ENCODE measurements at regions not wholly inside any gene's neighbourhood (a gene's known extent, or its start where the extent isn't known, plus 50 kb on each side); places are given as distances from the start of the nearest gene placed in this dataset.

GRCh38 chr9:11946531-11946930, 746.7 kb upstream of the TYRP1 start:
- Mint-ChIP-seq H3K27ac (no peak overlapping the region), H3K36me3 (ENCODE audit: low read depth) (no peaks in the 10 kb centered on the region)
- DNase-seq: no peak

GRCh38 chr9:11962327-11962726, 730.9 kb upstream of the TYRP1 start:
- Mint-ChIP-seq H3K4me3 (no peak overlapping the region), H3K4me1 (no peaks in the 10 kb centered on the region), H3K27me3 (ENCODE audit: low read depth, poor library complexity) (no peaks in the 10 kb centered on the region), H3K9me3 (peaks cover 3% of the 10 kb centered on the region), H3K36me3 (ENCODE audit: low read depth) (no peaks in the 10 kb centered on the region), H3K27ac (no peak overlapping the region)
- no peak for TF ChIP-seq CTCF (IDR thresholded peaks at IDR 0.05)
- no peak for DNase-seq

More at GRCh38 chr9:11946531-11946930, 746.7 kb upstream of the TYRP1 start:
- H3K4me1 Mint-ChIP-seq: no peaks in the 10 kb centered on the region
- no peaks in the 10 kb centered on the region for H3K27me3 Mint-ChIP-seq (ENCODE audit: low read depth, poor library complexity)
- H3K4me3 Mint-ChIP-seq: no peak overlapping the region
- peaks cover 7% of the 10 kb centered on the region for H3K9me3 Mint-ChIP-seq
- no peak for TF ChIP-seq CTCF (IDR thresholded peaks at IDR 0.05)

- H3K27ac Mint-ChIP-seq: no peak overlapping the region
- H3K27me3 Mint-ChIP-seq (ENCODE audit: low read depth, poor library complexity): no peaks in the 10 kb centered on the region
- no peaks in the 10 kb centered on the region for H3K9me3 Mint-ChIP-seq
- no peaks in the 10 kb centered on the region for H3K36me3 Mint-ChIP-seq (ENCODE audit: low read depth)
- no peaks in the 10 kb centered on the region for H3K4me1 Mint-ChIP-seq
- TF ChIP-seq CTCF (IDR thresholded peaks at IDR 0.05): no peak
- no peak for DNase-seq
- no peak overlapping the region for H3K4me3 Mint-ChIP-seq
These were observed 726.4 kb upstream of the TYRP1 start for GRCh38 chr9:11966786-11967185.

GRCh38 chr9:11968631-11969030, 724.6 kb upstream of the TYRP1 start:
- no peaks in the 10 kb centered on the region for H3K36me3 Mint-ChIP-seq (ENCODE audit: low read depth)
- no peaks in the 10 kb centered on the region for H3K4me1 Mint-ChIP-seq
- H3K27ac Mint-ChIP-seq: no peak overlapping the region
- no peak for TF ChIP-seq CTCF (IDR thresholded peaks at IDR 0.05)
- H3K27me3 Mint-ChIP-seq (ENCODE audit: low read depth, poor library complexity): no peaks in the 10 kb centered on the region
- no peaks in the 10 kb centered on the region for H3K9me3 Mint-ChIP-seq
- no peak for DNase-seq
- H3K4me3 Mint-ChIP-seq: no peak overlapping the region

- H3K9me3 Mint-ChIP-seq: no peaks in the 10 kb centered on the region
- no peaks in the 10 kb centered on the region for H3K36me3 Mint-ChIP-seq (ENCODE audit: low read depth)
- no peak overlapping the region for H3K4me3 Mint-ChIP-seq
- DNase-seq: no peak
- TF ChIP-seq CTCF (IDR thresholded peaks at IDR 0.05): no peak
- no peaks in the 10 kb centered on the region for H3K27me3 Mint-ChIP-seq (ENCODE audit: low read depth, poor library complexity)
- no peaks in the 10 kb centered on the region for H3K4me1 Mint-ChIP-seq
- H3K27ac Mint-ChIP-seq: no peak overlapping the region
These were observed 720.2 kb upstream of the TYRP1 start for GRCh38 chr9:11973011-11973410.

- Mint-ChIP-seq H3K27ac (no peak overlapping the region), H3K9me3 (no peaks in the 10 kb centered on the region), H3K27me3 (ENCODE audit: low read depth, poor library complexity) (no peaks in the 10 kb centered on the region), H3K4me1 (no peaks in the 10 kb centered on the region), H3K4me3 (no peak overlapping the region), H3K36me3 (ENCODE audit: low read depth) (no peaks in the 10 kb centered on the region)
- DNase-seq: no peak
- TF ChIP-seq CTCF (IDR thresholded peaks at IDR 0.05): no peak
These were observed 719.7 kb upstream of the TYRP1 start for GRCh38 chr9:11973511-11973910.
